ENCODE measurements at regions not wholly inside any gene's neighbourhood (a gene's known extent, or its start where the extent isn't known, plus 50 kb on each side); places are given as distances from the start of the nearest gene placed in this dataset.

DNA sequence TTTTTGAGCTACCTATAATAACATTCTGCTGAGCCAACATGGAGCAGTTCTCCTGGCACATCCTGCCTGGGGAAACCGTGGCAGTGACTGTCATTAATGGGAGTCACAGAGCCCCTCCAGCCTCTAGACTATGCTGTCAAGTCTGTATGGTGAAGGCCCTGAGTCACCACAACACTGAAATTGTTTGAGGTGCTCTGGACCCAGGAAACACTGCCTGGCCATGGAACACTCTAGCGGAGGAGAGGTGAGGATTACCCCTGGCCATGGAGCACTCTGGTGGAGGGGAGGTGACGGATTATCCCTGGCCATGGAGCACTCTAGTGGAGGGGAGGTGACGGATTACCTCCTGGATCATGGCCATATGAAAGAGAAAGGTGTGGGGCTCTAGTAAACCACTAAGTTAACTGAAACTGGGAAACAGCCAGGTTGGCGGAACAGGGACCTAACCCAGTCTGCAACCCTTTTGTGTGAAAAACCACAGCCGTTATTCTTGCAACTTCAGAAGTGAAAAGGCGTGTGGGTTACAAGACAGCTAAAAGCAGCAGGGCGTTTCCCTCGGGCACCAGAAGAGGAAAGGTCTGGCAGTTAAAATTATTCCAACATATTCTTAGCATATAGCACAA, 156.7 kb downstream of the KCNJ12 start:
- intact Hi-C loops (cut with DNase I), result no loop called here
- no peaks in the 10 kb centered on the region for H3K4me1 ChIP-seq

DNA sequence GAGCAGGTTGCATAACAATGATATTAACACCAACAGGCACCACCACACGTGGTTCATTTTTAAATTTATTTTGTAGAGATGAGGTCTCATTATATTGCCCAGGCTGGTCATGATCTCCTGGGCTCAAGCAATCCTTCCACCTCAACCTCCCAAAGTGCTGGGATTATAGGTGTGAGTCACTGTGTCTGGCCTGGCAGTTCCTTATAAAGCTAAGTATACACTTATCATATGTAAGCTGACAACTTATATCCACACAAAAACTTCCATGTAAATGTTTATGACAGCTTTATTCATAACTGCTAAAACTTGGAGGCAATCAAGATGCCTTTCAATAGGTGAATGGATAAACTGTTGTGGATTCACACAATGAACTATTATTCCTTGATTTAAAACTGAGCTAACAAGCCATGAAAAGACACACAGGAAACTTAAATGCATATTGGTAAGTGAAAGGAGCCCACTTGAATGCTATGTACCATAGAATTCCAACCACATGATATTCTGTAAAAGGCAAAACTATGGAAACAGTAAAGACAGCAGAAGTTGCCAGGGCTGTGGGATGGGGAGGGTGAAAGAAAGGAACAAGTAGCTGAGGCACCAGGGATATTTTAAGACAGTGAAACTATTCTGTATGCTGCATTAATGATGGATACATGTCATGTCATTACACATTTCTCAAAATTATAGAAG, 156.5 kb upstream of the KCNJ18 start:
- TF ChIP-seq, protein P1, sequence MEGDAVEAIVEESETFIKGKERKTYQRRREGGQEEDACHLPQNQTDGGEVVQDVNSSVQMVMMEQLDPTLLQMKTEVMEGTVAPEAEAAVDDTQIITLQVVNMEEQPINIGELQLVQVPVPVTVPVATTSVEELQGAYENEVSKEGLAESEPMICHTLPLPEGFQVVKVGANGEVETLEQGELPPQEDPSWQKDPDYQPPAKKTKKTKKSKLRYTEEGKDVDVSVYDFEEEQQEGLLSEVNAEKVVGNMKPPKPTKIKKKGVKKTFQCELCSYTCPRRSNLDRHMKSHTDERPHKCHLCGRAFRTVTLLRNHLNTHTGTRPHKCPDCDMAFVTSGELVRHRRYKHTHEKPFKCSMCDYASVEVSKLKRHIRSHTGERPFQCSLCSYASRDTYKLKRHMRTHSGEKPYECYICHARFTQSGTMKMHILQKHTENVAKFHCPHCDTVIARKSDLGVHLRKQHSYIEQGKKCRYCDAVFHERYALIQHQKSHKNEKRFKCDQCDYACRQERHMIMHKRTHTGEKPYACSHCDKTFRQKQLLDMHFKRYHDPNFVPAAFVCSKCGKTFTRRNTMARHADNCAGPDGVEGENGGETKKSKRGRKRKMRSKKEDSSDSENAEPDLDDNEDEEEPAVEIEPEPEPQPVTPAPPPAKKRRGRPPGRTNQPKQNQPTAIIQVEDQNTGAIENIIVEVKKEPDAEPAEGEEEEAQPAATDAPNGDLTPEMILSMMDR (IDR thresholded peaks at IDR 0.05), result no peak
- DNase-seq (no peak), ATAC-seq (no peak)
- Histone ChIP-seq H3K4me3 (no peak overlapping the region), H3K27me3 (no peaks in the 10 kb centered on the region), H3K27ac (no peak overlapping the region), H3K9me3 (peaks cover 4 to 24% of the 10 kb centered on the region in 2 donors), H3K36me3 (peaks cover 0 to 24% of the 10 kb centered on the region in 2 donors), H3K4me1 (no peaks in the 10 kb centered on the region)
- intact Hi-C loops (cut with DNase I), result no loop called here

More for the DNA sequence above, 156.7 kb downstream of the KCNJ12 start:
- DNase-seq (no peak), ATAC-seq (no peak)
- no peak overlapping the region for H3K4me3 ChIP-seq
- H3K9me3 ChIP-seq, result peaks cover 0 to 10% of the 10 kb centered on the region in 2 donors
- H3K27ac ChIP-seq, result no peak overlapping the region
- H3K36me3 ChIP-seq, result peaks cover 0 to 24% of the 10 kb centered on the region in 2 donors
- TF ChIP-seq, protein P1 (IDR thresholded peaks at IDR 0.05), result no peak
- H3K27me3 ChIP-seq, result no peaks in the 10 kb centered on the region

DNA sequence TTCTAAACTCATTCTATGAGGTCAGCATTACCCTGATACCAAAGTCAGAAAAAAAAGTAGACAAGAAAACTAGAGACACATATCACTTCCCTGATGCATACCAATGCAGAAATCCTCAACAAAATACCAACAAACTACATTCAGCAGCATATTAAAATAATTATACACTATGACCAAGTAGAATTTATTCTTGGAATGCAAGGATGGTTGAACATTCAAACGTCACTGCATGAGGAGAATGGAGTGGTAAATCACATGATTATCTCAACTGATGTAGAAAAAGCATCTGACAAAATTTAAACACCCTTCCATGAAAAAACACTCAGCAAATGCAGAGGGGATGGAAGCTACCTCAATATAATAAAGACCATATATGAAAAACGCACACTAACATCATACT, 155.0 kb upstream of the KCNJ18 start:
- no peak overlapping the region for H3K27ac ChIP-seq
- no peak for ATAC-seq
- peaks cover 0 to 25% of the 10 kb centered on the region in 2 donors for H3K36me3 ChIP-seq
- H3K4me3 ChIP-seq, result no peak overlapping the region
- DNase-seq, result no peak
- TF ChIP-seq, protein P1 (IDR thresholded peaks at IDR 0.05), result no peak
- intact Hi-C loops (cut with DNase I), result no loop called here
- H3K9me3 ChIP-seq, result peaks cover 4 to 24% of the 10 kb centered on the region in 2 donors
- H3K27me3 ChIP-seq, result no peaks in the 10 kb centered on the region
- no peaks in the 10 kb centered on the region for H3K4me1 ChIP-seq

DNA sequence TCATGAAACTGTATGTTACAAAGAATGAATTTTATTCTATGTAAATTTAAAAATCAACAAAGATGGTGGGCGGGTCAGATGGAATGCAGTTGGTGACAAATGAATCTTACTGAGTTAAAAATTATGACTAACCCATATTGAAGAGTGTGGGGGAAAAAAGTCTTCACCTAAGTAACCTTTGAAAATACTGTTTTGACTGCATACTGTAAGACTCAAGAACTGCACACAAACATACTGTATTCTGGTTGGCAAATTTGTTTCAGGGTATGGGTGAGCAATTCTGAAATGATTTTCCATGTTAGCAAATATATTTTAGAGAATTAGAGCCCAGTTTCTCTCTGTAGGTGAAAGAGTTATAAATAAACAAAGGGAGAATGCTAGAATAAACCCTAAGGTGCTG, 153.7 kb upstream of the KCNJ18 start:
- no peak overlapping the region for H3K27ac ChIP-seq
- TF ChIP-seq, protein P1 (IDR thresholded peaks at IDR 0.05), result no peak
- peaks cover 4 to 24% of the 10 kb centered on the region in 2 donors for H3K9me3 ChIP-seq
- no peak for DNase-seq
- intact Hi-C loops (cut with DNase I), result no loop called here
- ATAC-seq, result no peak
- H3K4me1 ChIP-seq, result peaks cover 0 to 9% of the 10 kb centered on the region in 2 donors
- H3K27me3 ChIP-seq, result no peaks in the 10 kb centered on the region
- H3K36me3 ChIP-seq, result peaks cover 0 to 28% of the 10 kb centered on the region in 2 donors
- no peak overlapping the region for H3K4me3 ChIP-seq

DNA sequence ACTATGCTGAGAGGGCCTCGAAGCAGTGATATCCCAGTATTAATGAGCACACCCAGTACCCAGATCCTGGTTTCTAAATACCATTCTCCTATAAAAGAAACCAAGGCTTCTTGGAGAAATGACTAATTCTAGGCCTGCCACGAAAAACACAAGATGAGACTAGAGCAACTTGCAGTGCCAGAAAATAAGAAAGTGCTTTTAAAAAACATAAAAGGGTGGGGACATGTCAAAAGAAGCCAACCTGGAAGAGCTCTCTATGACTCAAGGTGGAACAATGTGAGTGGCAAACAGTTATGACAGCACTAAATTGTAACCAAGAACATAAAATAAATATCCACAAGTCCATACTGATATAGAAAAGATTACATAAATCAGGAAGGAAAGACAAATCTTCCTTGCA, 153.2 kb upstream of the KCNJ18 start:
- TF ChIP-seq, protein P1 (IDR thresholded peaks at IDR 0.05), result no peak
- H3K4me3 ChIP-seq, result no peak overlapping the region
- H3K27ac ChIP-seq, result no peak overlapping the region
- ATAC-seq (no peak), DNase-seq (no peak)
- peaks cover 0 to 9% of the 10 kb centered on the region in 2 donors for H3K4me1 ChIP-seq
- no peaks in the 10 kb centered on the region for H3K27me3 ChIP-seq
- H3K36me3 ChIP-seq, result peaks cover 0 to 26% of the 10 kb centered on the region in 2 donors
- peaks cover 4 to 24% of the 10 kb centered on the region in 2 donors for H3K9me3 ChIP-seq
- intact Hi-C loops (cut with DNase I), result no loop called here

Data from left lung (tissue), 4 donors.